ENCODE measurements at regions not wholly inside any gene's neighbourhood (a gene's known extent, or its start where the extent isn't known, plus 50 kb on each side); places are given as distances from the start of the nearest gene placed in this dataset.

DNA sequence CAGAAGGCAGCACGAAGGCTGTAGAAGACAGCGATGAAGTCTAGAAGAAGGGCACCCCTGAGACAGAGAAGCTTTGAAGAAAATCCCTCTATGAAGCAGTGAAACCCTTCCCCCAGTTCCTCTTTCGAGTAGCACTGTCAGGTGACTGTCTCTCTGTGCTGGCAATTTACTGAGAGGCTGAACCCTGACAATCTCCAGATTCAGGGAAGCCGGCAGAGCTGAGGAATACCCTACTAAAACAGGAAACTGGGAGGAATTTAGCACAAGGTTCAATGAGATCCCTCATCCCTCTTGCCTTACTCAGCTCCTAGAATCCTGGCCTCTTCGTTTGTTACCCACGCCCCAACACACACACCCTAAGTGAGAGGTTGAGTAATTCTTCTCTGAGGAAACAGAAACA is 239.7 kb upstream of the NOCT start:
- TF ChIP-seq POLR2A (IDR thresholded peaks at IDR 0.05; ENCODE audit: low read depth, low read length), result no peak
- TF ChIP-seq MXI1 (IDR thresholded peaks at IDR 0.05; ENCODE audit: borderline replicate concordance, low read depth, low read length), result no peak
- TF ChIP-seq, protein P1, sequence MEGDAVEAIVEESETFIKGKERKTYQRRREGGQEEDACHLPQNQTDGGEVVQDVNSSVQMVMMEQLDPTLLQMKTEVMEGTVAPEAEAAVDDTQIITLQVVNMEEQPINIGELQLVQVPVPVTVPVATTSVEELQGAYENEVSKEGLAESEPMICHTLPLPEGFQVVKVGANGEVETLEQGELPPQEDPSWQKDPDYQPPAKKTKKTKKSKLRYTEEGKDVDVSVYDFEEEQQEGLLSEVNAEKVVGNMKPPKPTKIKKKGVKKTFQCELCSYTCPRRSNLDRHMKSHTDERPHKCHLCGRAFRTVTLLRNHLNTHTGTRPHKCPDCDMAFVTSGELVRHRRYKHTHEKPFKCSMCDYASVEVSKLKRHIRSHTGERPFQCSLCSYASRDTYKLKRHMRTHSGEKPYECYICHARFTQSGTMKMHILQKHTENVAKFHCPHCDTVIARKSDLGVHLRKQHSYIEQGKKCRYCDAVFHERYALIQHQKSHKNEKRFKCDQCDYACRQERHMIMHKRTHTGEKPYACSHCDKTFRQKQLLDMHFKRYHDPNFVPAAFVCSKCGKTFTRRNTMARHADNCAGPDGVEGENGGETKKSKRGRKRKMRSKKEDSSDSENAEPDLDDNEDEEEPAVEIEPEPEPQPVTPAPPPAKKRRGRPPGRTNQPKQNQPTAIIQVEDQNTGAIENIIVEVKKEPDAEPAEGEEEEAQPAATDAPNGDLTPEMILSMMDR (conservative IDR thresholded peaks at IDR 0.05; ENCODE audit: low read depth, low read length), result no peak
- TF ChIP-seq, protein P2, sequence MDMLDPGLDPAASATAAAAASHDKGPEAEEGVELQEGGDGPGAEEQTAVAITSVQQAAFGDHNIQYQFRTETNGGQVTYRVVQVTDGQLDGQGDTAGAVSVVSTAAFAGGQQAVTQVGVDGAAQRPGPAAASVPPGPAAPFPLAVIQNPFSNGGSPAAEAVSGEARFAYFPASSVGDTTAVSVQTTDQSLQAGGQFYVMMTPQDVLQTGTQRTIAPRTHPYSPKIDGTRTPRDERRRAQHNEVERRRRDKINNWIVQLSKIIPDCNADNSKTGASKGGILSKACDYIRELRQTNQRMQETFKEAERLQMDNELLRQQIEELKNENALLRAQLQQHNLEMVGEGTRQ (IDR thresholded peaks at IDR 0.05; ENCODE audit: low read depth, low read length), result no peak
- no peak for TF ChIP-seq RAD21 (IDR thresholded peaks at IDR 0.05; ENCODE audit: low read length)
- TF ChIP-seq CHD1 (IDR thresholded peaks at IDR 0.05; ENCODE audit: low read depth, low read length), result no peak
- TF ChIP-seq, protein P3, sequence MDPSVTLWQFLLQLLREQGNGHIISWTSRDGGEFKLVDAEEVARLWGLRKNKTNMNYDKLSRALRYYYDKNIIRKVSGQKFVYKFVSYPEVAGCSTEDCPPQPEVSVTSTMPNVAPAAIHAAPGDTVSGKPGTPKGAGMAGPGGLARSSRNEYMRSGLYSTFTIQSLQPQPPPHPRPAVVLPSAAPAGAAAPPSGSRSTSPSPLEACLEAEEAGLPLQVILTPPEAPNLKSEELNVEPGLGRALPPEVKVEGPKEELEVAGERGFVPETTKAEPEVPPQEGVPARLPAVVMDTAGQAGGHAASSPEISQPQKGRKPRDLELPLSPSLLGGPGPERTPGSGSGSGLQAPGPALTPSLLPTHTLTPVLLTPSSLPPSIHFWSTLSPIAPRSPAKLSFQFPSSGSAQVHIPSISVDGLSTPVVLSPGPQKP (IDR thresholded peaks at IDR 0.05; ENCODE audit: borderline replicate concordance, low read depth, low read length), result no peak
- TF ChIP-seq SMC3 (IDR thresholded peaks at IDR 0.05; ENCODE audit: low read depth, low read length), result no peak
- TF ChIP-seq RFX5 (IDR thresholded peaks at IDR 0.05; ENCODE audit: low read depth, low read length), result no peak
- no peak for TF ChIP-seq MAZ (IDR thresholded peaks at IDR 0.05; ENCODE audit: borderline replicate concordance, low read depth, low read length)
- TF ChIP-seq BHLHE40 (IDR thresholded peaks at IDR 0.05; ENCODE audit: low read depth, low read length), result no peak
- no peak for TF ChIP-seq FOS (IDR thresholded peaks at IDR 0.05; ENCODE audit: low read depth, low read length)
- TF ChIP-seq CEBPB (IDR thresholded peaks at IDR 0.05; ENCODE audit: low read depth, low read length), result no peak
